ENCODE measurements at regions not wholly inside any gene's neighbourhood (a gene's known extent, or its start where the extent isn't known, plus 50 kb on each side); places are given as distances from the start of the nearest gene placed in this dataset.

- intact Hi-C loops (cut with DNase I; ENCODE audit: low total_unique reads): no loop called here
- TF ChIP-seq CTCF (IDR thresholded peaks at IDR 0.05) (no peak), POLR2A (IDR thresholded peaks at IDR 0.05) (no peak)
- DNase-seq (ENCODE audit: low spot score in 2 of 2): no peak
- H3K4me3 ChIP-seq (ENCODE audit: low read depth, poor library complexity, severe bottlenecking): no peak overlapping the region
- 59 to 74% methylated on average over 3 of the region's 3 CpGs for WGBS, 2 donors
These were observed 575.7 kb downstream of the TRIML1 start for GRCh38 chr4:188714907-188715306.

GRCh38 chr4:188717661-188718060 is 578.4 kb downstream of the TRIML1 start:
- no peak overlapping the region for H3K4me3 ChIP-seq (ENCODE audit: low read depth, poor library complexity, severe bottlenecking)
- 90 to 93% methylated on average over 2 of the region's 2 CpGs for WGBS, 2 donors
- intact Hi-C loops (cut with DNase I; ENCODE audit: low total_unique reads): no loop called here
- no peak for DNase-seq (ENCODE audit: low spot score in 2 of 2)
- no peak for TF ChIP-seq POLR2A (IDR thresholded peaks at IDR 0.05)
- no peak for TF ChIP-seq CTCF (IDR thresholded peaks at IDR 0.05)

GRCh38 chr4:188719794-188720193 is 580.6 kb downstream of the TRIML1 start:
- WGBS, 2 donors: 90 to 97% methylated on average over 1 of the region's 1 CpG
- intact Hi-C loops (cut with DNase I; ENCODE audit: low total_unique reads): no loop called here
- TF ChIP-seq CTCF (IDR thresholded peaks at IDR 0.05) (no peak), POLR2A (IDR thresholded peaks at IDR 0.05) (no peak)
- DNase-seq (ENCODE audit: low spot score in 2 of 2): no peak
- H3K4me3 ChIP-seq (ENCODE audit: low read depth, poor library complexity, severe bottlenecking): no peak overlapping the region

GRCh38 chr4:188722911-188723310 is 583.7 kb downstream of the TRIML1 start:
- H3K4me3 ChIP-seq (ENCODE audit: low read depth, poor library complexity, severe bottlenecking): no peak overlapping the region
- TF ChIP-seq CTCF (IDR thresholded peaks at IDR 0.05): no peak
- TF ChIP-seq POLR2A (IDR thresholded peaks at IDR 0.05): no peak
- intact Hi-C loops (cut with DNase I; ENCODE audit: low total_unique reads): no loop called here
- no peak for DNase-seq (ENCODE audit: low spot score in 2 of 2)

GRCh38 chr4:188727746-188728145 is 588.5 kb downstream of the TRIML1 start:
- no peak overlapping the region for H3K4me3 ChIP-seq (ENCODE audit: low read depth, poor library complexity, severe bottlenecking)
- intact Hi-C loops (cut with DNase I; ENCODE audit: low total_unique reads): no loop called here
- no peak for DNase-seq (ENCODE audit: low spot score in 2 of 2)
- TF ChIP-seq POLR2A (IDR thresholded peaks at IDR 0.05) (no peak), CTCF (IDR thresholded peaks at IDR 0.05) (no peak)
- WGBS, 2 donors: 77 to 81% methylated on average over 1 of the region's 1 CpG

- WGBS, 2 donors: 15 to 20% methylated on average over 1 of the region's 1 CpG
- TF ChIP-seq CTCF (IDR thresholded peaks at IDR 0.05): no peak
- no peak for TF ChIP-seq POLR2A (IDR thresholded peaks at IDR 0.05)
- no peak for DNase-seq (ENCODE audit: low spot score in 2 of 2)
- H3K4me3 ChIP-seq (ENCODE audit: low read depth, poor library complexity, severe bottlenecking): no peak overlapping the region
- intact Hi-C loops (cut with DNase I; ENCODE audit: low total_unique reads): no loop called here
These were observed 589.1 kb downstream of the TRIML1 start for GRCh38 chr4:188728359-188728758.

Measured in lower leg skin (tissue), 4 donors.